Colonic mucosa (tissue), 4 donors: ENCODE measurements at regions not wholly inside any gene's neighbourhood (a gene's known extent, or its start where the extent isn't known, plus 50 kb on each side); places are given as distances from the start of the nearest gene placed in this dataset.

Source experiments
- DNase-seq: peaks from one replicate; pipeline ENCODE4 v3.0.0-alpha.2; 2020
- H3K27ac ChIP-seq: fragments of 200-600 bp; one replicate; pipeline ENCODE4 v1.8.0; 2021
- H3K27me3 ChIP-seq: fragments of 200-600 bp; one replicate; pipeline ENCODE4 v1.8.0; 2021
- H3K36me3 ChIP-seq: fragments of 200-600 bp; one replicate; pipeline ENCODE4 v1.8.0; 2021
- H3K4me1 ChIP-seq: fragments of 200-600 bp; one replicate; pipeline ENCODE4 v1.8.0; 2021; ENCODE audit warnings: mild to moderate bottlenecking
- H3K4me3 ChIP-seq: fragments of 200-600 bp; one replicate; pipeline ENCODE4 v1.8.0; 2021
- H3K9ac ChIP-seq, 2 donors: one replicate each; pipeline ENCODE4 v1.7.0; 2013; ENCODE audit warnings: control low read depth in 2 of 2, low read depth in 2 of 2, low read length in 2 of 2
- H3K9me3 ChIP-seq: fragments of 200-600 bp; one replicate; pipeline ENCODE4 v1.8.0; 2021
- intact Hi-C: fragments of 100-400 bp; cut with DNase I; formaldehyde crosslinking; loops from one replicate; pipeline ENCODE4 v1.14.1; 2022
- TF ChIP-seq, protein P1 (sequence below): fragments of 200-600 bp; IDR thresholded peaks from one replicate; pipeline ENCODE4 v1.8.0; 2022; ENCODE audit warnings: antibody characterized with exemption, mild to moderate bottlenecking
- donor health status: healthy.
- donor health status: DM: no; HTN: no; CAD: no.
- donor health status: DM: no; HTN: no; CAD: no.

DNA sequence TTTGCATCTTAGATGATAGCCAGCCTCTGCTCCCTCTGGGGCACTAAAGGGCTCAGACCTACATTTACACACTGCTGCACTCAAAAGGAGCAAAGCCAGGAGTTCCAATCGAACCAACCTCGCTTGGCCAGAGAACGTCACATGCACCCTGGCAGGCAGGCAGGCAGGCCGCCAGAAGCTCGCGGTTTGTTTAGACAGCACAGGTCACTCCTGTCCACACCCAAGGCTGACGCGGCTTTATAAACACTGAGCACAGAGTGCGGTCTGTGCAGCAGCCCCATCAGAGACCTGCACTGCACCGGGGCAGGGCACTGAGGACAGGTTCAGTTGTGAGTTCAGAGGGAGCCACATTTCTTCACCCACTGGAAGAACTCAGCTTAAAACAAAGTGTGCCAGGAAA, 143.9 kb downstream of the BCOR start:
- Histone ChIP-seq H3K27ac (peak overlapping the region; percentile 6), H3K9me3 (no peaks in the 10 kb centered on the region), H3K36me3 (no peaks in the 10 kb centered on the region), H3K4me3 (no peak overlapping the region), H3K27me3 (no peaks in the 10 kb centered on the region), H3K4me1 (no peaks in the 10 kb centered on the region), H3K9ac (peak overlapping the region in 1 of 2 donors; percentile 54)
- intact Hi-C loops: no loop called here
- TF ChIP-seq, protein P1, sequence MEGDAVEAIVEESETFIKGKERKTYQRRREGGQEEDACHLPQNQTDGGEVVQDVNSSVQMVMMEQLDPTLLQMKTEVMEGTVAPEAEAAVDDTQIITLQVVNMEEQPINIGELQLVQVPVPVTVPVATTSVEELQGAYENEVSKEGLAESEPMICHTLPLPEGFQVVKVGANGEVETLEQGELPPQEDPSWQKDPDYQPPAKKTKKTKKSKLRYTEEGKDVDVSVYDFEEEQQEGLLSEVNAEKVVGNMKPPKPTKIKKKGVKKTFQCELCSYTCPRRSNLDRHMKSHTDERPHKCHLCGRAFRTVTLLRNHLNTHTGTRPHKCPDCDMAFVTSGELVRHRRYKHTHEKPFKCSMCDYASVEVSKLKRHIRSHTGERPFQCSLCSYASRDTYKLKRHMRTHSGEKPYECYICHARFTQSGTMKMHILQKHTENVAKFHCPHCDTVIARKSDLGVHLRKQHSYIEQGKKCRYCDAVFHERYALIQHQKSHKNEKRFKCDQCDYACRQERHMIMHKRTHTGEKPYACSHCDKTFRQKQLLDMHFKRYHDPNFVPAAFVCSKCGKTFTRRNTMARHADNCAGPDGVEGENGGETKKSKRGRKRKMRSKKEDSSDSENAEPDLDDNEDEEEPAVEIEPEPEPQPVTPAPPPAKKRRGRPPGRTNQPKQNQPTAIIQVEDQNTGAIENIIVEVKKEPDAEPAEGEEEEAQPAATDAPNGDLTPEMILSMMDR: no peak
- DNase-seq: peak; percentile 89

DNA sequence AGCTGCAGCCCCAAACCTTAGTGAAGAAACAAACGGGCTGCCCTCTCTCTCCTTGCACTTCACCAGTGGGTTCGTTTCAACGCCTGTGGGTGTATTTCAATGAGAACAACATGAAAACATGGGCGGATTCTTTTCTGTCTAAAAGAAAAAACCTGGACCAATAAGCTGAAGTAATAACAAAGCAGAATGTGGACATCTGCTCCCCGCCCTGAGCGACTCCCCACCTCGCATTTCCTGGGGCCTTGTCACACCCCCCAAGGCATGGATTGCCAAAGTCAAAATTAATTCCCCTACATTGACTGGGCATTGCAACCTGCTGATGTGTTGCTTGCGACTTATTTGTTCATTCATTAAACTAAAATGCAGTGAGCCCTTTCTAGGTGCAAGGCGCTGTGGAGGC, 142.9 kb downstream of the BCOR start:
- no peaks in the 10 kb centered on the region for H3K27me3 ChIP-seq
- peak overlapping the region in 1 of 2 donors; percentile 35 for H3K9ac ChIP-seq
- intact Hi-C loops: no loop called here
- TF ChIP-seq, protein P1: no peak
- no peaks in the 10 kb centered on the region for H3K36me3 ChIP-seq
- DNase-seq: no peak
- no peaks in the 10 kb centered on the region for H3K4me1 ChIP-seq
- no peaks in the 10 kb centered on the region for H3K9me3 ChIP-seq
- no peak overlapping the region for H3K4me3 ChIP-seq
- H3K27ac ChIP-seq: no peak overlapping the region

DNA sequence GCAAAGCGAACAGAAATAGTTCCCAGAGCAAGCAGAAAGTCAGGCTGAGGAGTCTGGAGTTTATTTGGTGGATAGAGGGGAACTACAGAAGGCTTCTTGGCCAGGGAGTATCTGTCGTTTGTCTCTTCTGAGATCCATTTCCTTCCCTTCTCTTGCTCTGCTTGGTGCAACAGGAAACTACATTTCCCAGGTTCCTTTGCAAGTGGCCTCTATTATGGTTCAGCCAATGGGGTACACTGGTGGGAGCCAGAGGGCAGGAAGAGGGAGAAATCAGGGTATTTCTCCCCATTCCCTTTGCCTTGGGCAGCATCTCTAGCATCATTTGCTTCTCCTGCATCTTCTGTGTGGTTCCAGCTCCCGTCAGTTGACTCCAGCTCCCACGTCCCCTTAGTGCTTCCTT, 142.1 kb downstream of the BCOR start:
- Histone ChIP-seq H3K27ac (no peak overlapping the region), H3K4me3 (no peak overlapping the region), H3K36me3 (no peaks in the 10 kb centered on the region), H3K9me3 (no peaks in the 10 kb centered on the region), H3K4me1 (no peaks in the 10 kb centered on the region), H3K27me3 (no peaks in the 10 kb centered on the region), H3K9ac (no peak overlapping the region)
- no peak for DNase-seq
- intact Hi-C loops: no loop called here
- TF ChIP-seq, protein P1: no peak

DNA sequence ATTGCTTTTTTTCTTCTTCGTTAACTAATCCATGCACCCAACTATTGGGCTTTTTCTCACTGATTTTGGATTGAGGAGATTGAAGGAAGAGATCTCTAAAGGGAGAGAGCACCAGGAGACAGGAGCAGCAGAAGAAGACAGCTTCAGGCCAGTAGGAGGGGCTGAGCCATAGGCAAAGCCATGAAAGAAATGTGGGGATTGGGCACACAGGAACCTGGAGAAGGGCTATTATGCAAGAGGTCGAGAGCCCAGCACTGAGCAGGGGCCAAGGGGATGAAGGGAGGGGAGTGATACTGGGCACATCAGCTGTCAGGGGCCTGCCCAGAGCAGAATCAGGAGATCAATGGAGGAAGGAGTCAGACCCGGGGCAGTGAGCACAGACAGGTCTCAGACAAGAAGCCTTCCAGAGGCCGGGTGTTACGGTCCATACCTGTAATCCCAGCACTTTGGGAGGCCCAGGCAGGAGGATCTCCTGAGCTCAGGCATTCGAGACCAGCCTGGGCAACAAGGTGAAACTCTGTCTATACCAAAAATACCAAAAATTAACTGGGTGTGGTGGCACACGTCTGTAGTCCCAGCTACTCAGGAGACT, 140.9 kb downstream of the BCOR start:
- Histone ChIP-seq H3K27ac (no peak overlapping the region), H3K4me3 (no peak overlapping the region), H3K9me3 (no peaks in the 10 kb centered on the region), H3K27me3 (no peaks in the 10 kb centered on the region), H3K36me3 (no peaks in the 10 kb centered on the region), H3K4me1 (no peaks in the 10 kb centered on the region), H3K9ac (no peak overlapping the region)
- DNase-seq: no peak
- TF ChIP-seq, protein P1: no peak
- intact Hi-C loops: no loop called here

DNA sequence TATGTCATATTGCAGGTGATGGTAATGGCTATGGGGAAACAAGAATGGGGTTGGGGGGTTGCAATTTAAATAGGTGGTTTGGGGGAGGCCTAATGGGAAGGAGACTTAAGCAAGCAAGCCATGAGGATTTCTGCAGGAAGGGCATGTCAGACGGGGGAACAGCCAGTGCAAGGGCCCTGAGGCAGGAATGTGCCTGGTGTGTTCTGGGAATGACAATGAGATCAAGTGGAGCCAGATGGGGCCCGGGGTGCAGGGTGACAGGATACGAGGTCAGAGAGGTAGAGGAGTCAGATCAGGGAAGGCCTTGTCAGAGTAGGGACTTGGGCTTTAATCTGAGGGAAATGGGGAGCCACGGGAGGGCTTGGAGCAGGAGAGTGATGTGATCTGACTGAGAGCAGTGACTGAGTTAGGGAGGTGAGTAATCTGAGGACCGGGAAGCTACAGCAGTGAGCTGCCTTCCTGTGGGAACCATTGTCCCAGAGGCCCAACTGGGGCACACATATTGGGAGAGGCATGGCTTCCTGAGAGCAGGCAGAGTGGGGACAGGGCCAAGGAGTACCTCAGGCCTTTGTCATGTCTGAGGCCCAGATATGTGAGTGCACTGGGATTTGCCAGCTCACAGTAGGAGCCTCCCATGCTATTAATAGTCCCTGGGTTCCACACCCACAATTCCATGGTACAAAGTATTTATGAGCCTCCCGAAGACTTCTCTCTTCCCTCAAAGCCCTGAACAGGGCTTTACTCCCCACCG, 139.8 kb downstream of the BCOR start:
- no peak overlapping the region for H3K9ac ChIP-seq
- H3K27ac ChIP-seq: no peak overlapping the region

More for the DNA sequence above, 139.8 kb downstream of the BCOR start:
- Histone ChIP-seq H3K4me3 (no peak overlapping the region), H3K4me1 (no peaks in the 10 kb centered on the region), H3K27me3 (no peaks in the 10 kb centered on the region), H3K9me3 (no peaks in the 10 kb centered on the region), H3K36me3 (no peaks in the 10 kb centered on the region)
- TF ChIP-seq, protein P1: no peak
- intact Hi-C loops: no loop called here
- no peak for DNase-seq
